GOT3 (cell line): ENCODE measurements at regions not wholly inside any gene's neighbourhood (a gene's known extent, or its start where the extent isn't known, plus 50 kb on each side); places are given as distances from the start of the nearest gene placed in this dataset.

Experiments used
- DNase-seq: peaks from one replicate; lab custom pipeline; 2025; ENCODE audit warnings: mixed read lengths; lab: John Stamatoyannopoulos, UW

DNA sequence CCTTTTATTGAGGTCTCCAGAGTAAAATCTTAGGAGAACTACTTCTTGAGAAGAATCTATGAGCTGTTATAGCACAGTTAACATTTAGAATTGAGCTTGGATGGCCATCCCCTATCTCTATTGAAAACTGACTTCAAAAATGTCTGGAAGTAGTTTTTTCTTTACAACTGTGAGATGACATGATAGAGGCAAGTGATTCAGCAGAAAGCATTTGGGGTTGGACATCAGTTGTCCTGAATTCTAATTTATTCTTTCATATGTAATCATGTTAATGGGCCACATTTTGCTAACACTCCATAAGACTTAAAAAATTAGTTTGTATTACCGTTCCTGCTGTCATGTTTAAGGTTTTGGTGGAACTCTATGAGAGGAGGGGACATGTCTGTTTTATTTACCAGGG lies 237.0 kb upstream of the SLC14A2 start:
- no peak for DNase-seq

- DNase-seq = no peak
Observed at GRCh38 chr18:45378933-45379332, 236.3 kb upstream of the SLC14A2 start.

DNA sequence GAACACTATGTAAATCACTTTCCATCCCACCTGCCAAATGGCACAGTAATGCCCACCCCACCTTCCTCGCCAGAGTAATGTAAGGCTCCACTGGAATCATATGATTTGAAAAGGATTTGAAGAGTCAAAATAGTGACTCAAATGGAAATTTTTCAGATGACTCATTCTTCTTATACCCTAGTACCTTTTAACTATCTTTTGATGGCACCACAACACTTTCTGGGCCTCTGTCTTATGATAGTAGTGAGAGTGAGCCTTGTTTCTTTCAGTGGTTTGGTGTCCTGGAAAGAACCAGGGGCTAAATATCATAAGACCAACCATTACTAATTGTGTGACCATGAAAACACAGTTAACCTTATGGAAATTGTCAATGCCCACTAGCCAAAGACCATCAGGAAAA lies 235.4 kb upstream of the SLC14A2 start:
- no peak for DNase-seq

GRCh38 chr18:45381282-45381681 lies 234.0 kb upstream of the SLC14A2 start:
- DNase-seq = no peak

DNA sequence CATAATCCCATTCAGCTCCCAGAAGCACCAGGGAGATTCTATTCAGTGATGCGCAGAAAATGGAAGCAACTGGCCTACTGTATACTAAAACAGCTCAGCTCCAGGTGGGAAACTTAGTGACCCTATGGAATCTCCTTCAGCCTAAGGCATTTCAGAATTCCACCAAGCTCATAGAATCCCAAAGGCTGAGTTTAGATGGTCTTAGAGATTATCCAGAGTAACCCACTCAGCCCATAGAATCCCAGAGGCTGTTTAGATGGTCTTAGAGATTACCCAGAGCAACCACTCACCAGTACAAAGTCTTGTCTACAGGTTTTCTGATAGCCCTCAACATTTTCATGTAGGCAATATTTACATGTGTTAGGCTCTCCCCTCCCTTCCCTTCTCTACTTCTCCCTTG lies 232.0 kb upstream of the SLC14A2 start:
- no peak for DNase-seq

GRCh38 chr18:45384137-45384961 lies 230.9 kb upstream of the SLC14A2 start:
- DNase-seq = no peak

DNA sequence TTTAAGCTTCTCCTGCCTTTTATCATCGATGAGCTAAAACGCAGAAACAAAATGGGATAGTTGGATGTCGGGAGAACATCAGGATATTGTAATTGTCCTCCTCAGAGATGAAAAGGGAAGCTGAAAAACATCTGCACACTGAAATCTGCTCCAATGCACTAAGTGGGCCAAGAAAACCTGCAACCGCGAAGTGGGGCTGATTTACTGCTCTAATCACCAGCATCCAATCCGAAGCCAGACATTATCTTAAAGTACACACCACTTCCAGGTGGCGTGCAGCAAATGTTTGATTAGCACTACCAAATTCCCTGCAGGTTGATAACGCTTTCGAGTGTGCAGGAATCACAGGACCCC lies 230.3 kb upstream of the SLC14A2 start:
- DNase-seq = no peak

DNA sequence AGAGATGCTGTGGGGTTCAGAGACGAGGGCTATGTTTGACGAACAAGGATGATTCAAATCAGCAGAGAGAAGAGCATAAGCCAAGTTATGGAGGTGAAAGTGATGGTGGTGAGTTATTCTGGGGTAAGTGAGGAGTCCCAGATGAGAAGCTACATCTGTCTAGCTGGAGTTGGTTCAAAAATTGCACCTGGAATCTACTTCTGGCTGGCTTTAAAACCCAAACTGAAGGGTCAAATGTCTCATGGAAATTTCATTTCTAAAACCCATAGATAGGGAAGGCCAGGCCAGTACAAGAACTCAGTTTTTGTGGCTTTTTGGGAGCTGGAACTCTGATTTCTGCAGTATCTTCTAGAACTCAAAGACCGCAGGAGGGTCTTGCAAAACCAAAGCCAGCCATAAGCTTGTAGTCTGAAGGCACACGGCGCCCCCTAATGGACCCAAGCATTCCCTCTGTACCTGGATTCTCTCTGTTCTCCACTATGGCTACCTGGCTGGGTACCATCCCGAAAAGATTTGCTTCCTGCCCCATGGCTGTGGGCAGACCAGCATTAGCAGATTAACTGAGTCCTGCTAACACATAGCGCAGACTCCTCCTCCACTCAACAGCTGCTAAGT lies 229.1 kb upstream of the SLC14A2 start:
- no peak for DNase-seq

DNA sequence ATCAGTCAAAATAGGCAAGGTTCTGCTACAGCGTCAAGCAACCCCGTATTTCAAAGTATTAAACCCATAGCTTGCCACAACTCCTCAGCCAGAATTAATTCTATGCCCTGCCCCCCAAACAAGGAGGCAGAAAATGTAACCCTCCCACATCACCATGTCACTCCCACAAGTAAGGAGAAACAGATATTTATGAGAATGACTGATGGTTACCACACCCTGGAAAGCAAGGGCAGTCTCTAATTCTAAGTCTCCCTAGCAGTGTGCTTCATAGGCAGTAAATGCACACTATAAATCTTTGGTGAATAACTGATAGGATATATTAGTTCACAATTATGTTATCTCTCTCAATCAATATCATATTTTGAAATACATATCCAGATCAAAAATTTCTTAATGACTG lies 228.0 kb upstream of the SLC14A2 start:
- no peak for DNase-seq

GRCh38 chr18:45398448-45398847 lies 216.8 kb upstream of the SLC14A2 start:
- DNase-seq = no peak

DNA sequence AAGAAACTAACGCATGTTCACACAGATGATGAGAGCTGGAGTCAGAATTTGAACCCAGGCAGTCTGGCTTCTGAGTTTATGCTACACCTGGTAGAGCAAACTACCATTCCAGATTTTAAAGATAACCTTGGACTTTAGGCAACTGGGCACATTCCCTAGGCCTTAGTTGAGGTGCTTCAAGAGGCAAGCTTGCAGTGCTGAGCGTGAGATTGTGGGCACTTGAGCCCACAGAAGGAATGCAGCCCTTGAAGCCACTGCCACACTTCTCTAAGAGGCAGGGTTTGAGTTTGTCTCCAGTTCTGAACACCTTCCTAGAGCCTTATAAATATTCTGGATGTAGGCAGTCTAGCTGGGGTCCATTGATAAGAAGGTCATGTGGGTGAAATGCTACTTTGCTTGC lies 216.1 kb upstream of the SLC14A2 start:
- DNase-seq = no peak

- no peak for DNase-seq
Observed at GRCh38 chr18:45399643-45400042, 215.6 kb upstream of the SLC14A2 start.

DNA sequence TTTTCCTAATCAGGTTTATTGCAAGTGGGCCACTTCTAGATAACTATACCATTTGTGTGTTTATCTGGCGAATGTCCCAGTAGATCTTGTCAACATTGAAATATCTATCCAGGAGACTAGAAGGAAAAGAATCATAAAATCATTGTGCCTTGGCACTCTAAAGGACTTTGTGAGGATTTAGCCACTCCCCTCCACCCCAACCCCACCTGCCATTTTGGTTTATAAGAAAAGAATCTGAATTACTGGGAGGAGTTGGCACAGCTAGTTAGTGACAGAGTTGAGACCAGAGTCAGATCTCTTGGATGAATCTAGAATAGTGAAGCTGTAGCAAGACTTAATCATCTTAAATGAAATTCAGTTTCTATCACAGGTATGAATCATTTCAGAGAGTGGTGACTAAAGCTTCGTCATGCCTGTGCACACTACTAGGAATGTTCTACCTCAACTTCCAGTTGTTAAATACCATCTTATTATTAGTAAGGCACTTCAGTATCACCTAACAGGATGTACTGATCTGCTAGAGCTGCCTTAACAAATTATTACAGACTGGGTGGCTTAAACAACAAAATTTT lies 212.7 kb upstream of the SLC14A2 start:
- DNase-seq = no peak

- no peak for DNase-seq
Observed at GRCh38 chr18:45403341-45404049, 211.8 kb upstream of the SLC14A2 start.

GRCh38 chr18:45408218-45408617 lies 207.1 kb upstream of the SLC14A2 start:
- no peak for DNase-seq

DNA sequence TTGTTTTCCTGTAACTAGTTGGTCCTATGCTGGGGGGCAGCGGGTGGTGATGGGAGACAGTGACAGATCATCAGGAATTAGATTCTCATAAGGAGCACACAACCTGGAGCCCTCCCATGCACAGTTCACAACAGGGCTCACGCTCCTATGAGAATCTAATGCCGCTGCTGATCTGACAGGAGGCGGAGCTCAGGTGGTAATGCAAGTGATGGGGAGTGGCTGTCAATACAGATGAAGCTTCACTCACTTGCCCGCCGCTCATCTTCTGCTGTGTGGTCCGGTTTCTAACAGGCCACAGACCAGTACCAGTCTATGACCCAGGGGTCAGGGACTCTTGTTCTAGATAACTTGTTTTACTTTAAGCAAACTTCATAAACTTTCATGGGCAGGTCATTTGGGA lies 205.3 kb upstream of the SLC14A2 start:
- no peak for DNase-seq

GRCh38 chr18:45412577-45412976 lies 202.7 kb upstream of the SLC14A2 start:
- no peak for DNase-seq

DNA sequence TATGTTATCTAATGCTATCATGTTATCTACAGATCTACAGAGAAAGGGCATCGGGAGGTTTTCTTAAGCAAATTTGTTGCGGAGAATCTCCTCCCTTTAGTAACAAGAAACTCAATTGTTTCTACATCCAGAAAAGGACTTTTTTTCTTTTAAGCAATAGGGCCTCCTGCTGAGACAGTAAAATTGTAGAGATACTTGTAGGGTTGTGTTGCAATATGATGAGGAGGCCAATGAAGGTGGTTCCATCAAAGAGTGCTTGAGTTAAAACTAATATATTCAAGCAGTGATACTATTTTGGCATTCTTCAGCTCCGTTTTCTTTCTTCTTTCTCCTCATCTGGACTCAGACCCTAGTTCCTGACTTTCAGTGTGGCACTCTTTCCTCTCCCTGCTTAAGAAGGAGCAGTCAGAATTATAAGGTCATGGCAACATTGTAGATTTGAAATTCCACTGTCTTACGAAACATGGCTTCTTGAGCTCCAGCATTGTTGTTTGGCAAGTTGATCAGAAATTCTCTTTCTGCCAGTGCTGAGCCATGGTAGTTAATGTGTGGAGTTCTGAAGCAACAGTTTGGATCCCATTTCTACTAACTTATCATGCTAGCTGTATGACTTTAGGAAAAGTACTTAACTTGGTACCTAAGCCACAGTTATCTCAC lies 202.0 kb upstream of the SLC14A2 start:
- DNase-seq = no peak

DNA sequence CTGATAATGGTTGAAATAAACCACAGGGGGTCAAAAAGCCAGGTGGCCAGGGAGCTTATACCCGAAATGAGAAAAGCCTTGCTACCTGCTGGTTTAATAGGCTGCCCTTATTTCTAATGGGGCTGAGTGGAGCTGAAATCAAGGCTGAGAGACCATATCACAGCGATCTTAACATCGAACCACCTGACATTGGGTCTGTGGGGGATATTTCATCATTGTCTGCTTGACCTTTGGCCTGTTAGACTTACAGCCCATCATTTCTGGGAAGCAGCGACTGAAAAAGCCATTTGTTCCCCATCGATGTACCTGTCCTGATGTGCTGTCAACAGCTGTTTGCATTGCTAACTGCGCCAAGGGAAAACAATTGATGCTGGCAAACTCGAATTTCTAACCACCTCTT lies 199.7 kb upstream of the SLC14A2 start:
- no peak for DNase-seq

GRCh38 chr18:45416168-45416567 lies 199.1 kb upstream of the SLC14A2 start:
- DNase-seq = no peak

GRCh38 chr18:45417392-45417791 lies 197.9 kb upstream of the SLC14A2 start:
- DNase-seq = no peak

DNA sequence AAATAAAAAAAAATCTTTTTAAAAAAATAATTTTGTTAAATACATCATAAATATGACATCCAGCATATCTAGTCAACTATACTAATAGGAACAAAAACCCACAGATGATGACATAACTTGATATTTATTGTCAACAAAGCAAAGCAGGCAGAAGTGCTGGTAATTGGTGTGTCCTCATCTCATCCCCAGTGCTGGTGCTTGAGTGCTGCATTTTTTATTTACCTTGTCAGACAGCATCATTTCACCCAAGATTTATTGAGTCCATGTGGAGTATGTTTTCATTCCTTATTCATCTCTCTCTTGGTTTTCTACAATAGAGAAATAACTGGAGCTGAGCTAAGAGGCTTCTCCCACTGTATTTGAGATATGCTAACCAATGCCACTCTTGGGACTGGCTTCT lies 191.6 kb upstream of the SLC14A2 start:
- DNase-seq = no peak
